Parathyroid adenoma (tissue), 2 donors: ENCODE measurements at regions not wholly inside any gene's neighbourhood (a gene's known extent, or its start where the extent isn't known, plus 50 kb on each side); places are given as distances from the start of the nearest gene placed in this dataset.

Source experiments
- H2AFZ ChIP-seq: fragments of 300-600 bp; sonication (generic); one replicate; pipeline ENCODE4 v1.7.0; 2017; ENCODE audit warnings: antibody characterized with exemption, mild to moderate bottlenecking
- H3K27ac ChIP-seq: fragments of 300-600 bp; sonication (generic); one replicate; pipeline ENCODE4 v1.7.0; 2017
- H3K27me3 ChIP-seq: fragments of 300-600 bp; sonication (generic); one replicate; pipeline ENCODE4 v1.7.0; 2017; ENCODE audit warnings: low read length; ENCODE audit not compliant: control insufficient read depth, insufficient read depth
- H3K36me3 ChIP-seq: fragments of 300-600 bp; sonication (generic); one replicate; pipeline ENCODE4 v1.7.0; 2017; ENCODE audit warnings: low read length; ENCODE audit not compliant: control insufficient read depth, insufficient read depth
- H3K4me1 ChIP-seq: fragments of 300-600 bp; sonication (generic); one replicate; pipeline ENCODE4 v1.7.0; 2017; ENCODE audit warnings: control low read depth
- H3K4me2 ChIP-seq: fragments of 300-600 bp; sonication (generic); one replicate; pipeline ENCODE4 v1.7.0; 2017; ENCODE audit warnings: low read length
- H3K4me3 ChIP-seq: fragments of 300-600 bp; sonication (generic); one replicate; pipeline ENCODE4 v1.7.0; 2017; ENCODE audit warnings: low read depth, low read length
- H3K79me2 ChIP-seq: fragments of 300-600 bp; sonication (generic); one replicate; pipeline ENCODE4 v1.7.0; 2017; ENCODE audit warnings: control low read depth
- H3K9ac ChIP-seq: fragments of 300-600 bp; sonication (generic); one replicate; pipeline ENCODE4 v1.7.0; 2017; ENCODE audit warnings: mild to moderate bottlenecking
- H3K9me3 ChIP-seq: fragments of 300-600 bp; sonication (generic); one replicate; pipeline ENCODE4 v1.7.0; 2017; ENCODE audit warnings: low read length; ENCODE audit not compliant: control insufficient read depth
- CTCF ChIP-seq: fragments of 300-600 bp; sonication (generic); IDR thresholded peaks from one replicate; pipeline ENCODE4 v1.7.0; 2017; ENCODE audit warnings: antibody characterized with exemption, mild to moderate bottlenecking
- donor health status: primary hyperparathyroidism.

- Histone ChIP-seq H3K4me1 (no peaks in the 10 kb centered on the region), H3K9ac (no peak overlapping the region), H3K4me2 (no peak overlapping the region), H3K36me3 (no peaks in the 10 kb centered on the region), H3K4me3 (no peak overlapping the region), H3K79me2 (no peaks in the 10 kb centered on the region), H3K27me3 (no peaks in the 10 kb centered on the region), H3K9me3 (no peaks in the 10 kb centered on the region), H2AFZ (no peak overlapping the region), H3K27ac (no peak overlapping the region)
- TF ChIP-seq CTCF = no peak
Measured at GRCh38 chr14:43621282-43621681, 885.8 kb downstream of the FSCB start.

- no peak for TF ChIP-seq CTCF
- no peaks in the 10 kb centered on the region for H3K79me2 ChIP-seq
- no peaks in the 10 kb centered on the region for H3K4me1 ChIP-seq
- H3K36me3 ChIP-seq = no peaks in the 10 kb centered on the region
- H3K9me3 ChIP-seq = no peaks in the 10 kb centered on the region
- H3K9ac ChIP-seq = no peak overlapping the region
- no peak overlapping the region for H3K4me2 ChIP-seq
- no peak overlapping the region for H3K4me3 ChIP-seq
- H3K27me3 ChIP-seq = no peaks in the 10 kb centered on the region
- H2AFZ ChIP-seq = no peak overlapping the region
- no peak overlapping the region for H3K27ac ChIP-seq
Measured at GRCh38 chr14:43595096-43595772, 911.8 kb downstream of the FSCB start.

GRCh38 chr14:43591776-43592175, 915.3 kb downstream of the FSCB start:
- Histone ChIP-seq H3K27ac (no peak overlapping the region), H3K4me3 (no peak overlapping the region), H3K9ac (no peak overlapping the region), H3K4me2 (no peak overlapping the region), H2AFZ (no peak overlapping the region), H3K79me2 (no peaks in the 10 kb centered on the region), H3K36me3 (no peaks in the 10 kb centered on the region), H3K27me3 (no peaks in the 10 kb centered on the region), H3K4me1 (no peaks in the 10 kb centered on the region), H3K9me3 (no peaks in the 10 kb centered on the region)
- no peak for TF ChIP-seq CTCF

- H3K79me2 ChIP-seq = no peaks in the 10 kb centered on the region
- no peak overlapping the region for H3K27ac ChIP-seq
- no peaks in the 10 kb centered on the region for H3K36me3 ChIP-seq
- no peaks in the 10 kb centered on the region for H3K4me1 ChIP-seq
- H2AFZ ChIP-seq = no peak overlapping the region
- no peak overlapping the region for H3K4me3 ChIP-seq
- no peaks in the 10 kb centered on the region for H3K9me3 ChIP-seq
- no peak overlapping the region for H3K9ac ChIP-seq
- no peak for TF ChIP-seq CTCF
- H3K4me2 ChIP-seq = no peak overlapping the region
- H3K27me3 ChIP-seq = no peaks in the 10 kb centered on the region
Measured at GRCh38 chr14:43587183-43587582, 919.9 kb downstream of the FSCB start.

GRCh38 chr14:43579671-43580070, 927.4 kb downstream of the FSCB start:
- TF ChIP-seq CTCF = no peak
- H2AFZ ChIP-seq = no peak overlapping the region
- H3K9ac ChIP-seq = no peak overlapping the region
- H3K4me1 ChIP-seq = no peaks in the 10 kb centered on the region
- no peaks in the 10 kb centered on the region for H3K79me2 ChIP-seq
- no peaks in the 10 kb centered on the region for H3K36me3 ChIP-seq
- H3K27ac ChIP-seq = no peak overlapping the region
- H3K4me2 ChIP-seq = no peak overlapping the region
- H3K4me3 ChIP-seq = no peak overlapping the region
- no peaks in the 10 kb centered on the region for H3K9me3 ChIP-seq
- no peaks in the 10 kb centered on the region for H3K27me3 ChIP-seq
